GM12892 (cell line): ENCODE measurements at regions not wholly inside any gene's neighbourhood (a gene's known extent, or its start where the extent isn't known, plus 50 kb on each side); places are given as distances from the start of the nearest gene placed in this dataset.

ENCODE experiments used
- POLR2A ChIP-seq: IDR thresholded peaks from 2 replicates; pipeline ENCODE4 v1.6.1; 2011; ENCODE audit warnings: low read depth, low read length, control low read depth
- POLR2AphosphoS5 ChIP-seq: IDR thresholded peaks from 2 replicates; pipeline ENCODE4 v1.6.1; 2011; ENCODE audit warnings: low read depth, low read length, control low read depth

DNA sequence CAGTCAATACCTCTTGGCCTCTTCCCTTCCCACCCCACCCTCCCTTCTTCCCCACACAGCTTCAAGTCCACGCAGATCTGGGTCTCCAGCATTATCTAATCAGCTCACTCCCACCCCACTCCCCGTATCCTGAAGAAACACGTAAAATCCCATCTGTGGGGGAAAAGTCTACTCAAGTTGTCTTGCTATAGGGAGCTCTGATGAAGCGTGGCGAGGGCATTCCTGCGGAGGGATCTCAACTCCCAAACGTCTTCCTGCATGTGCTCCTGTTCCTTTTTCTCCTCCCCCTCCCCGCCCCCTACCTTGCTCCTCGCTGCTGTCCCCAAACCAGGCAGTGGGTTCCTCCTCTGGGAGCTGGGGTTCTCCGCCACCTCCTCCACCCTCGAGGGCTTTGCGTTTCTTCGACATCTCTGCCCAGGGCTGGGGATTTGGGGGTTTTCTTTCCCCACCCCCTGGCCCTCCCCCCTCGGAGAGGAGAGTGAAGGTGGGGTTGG is 181.8 kb downstream of the TBXT start:
- TF ChIP-seq POLR2AphosphoS5 = no peak
- no peak for TF ChIP-seq POLR2A
